H9 (cell line): ENCODE measurements at regions not wholly inside any gene's neighbourhood (a gene's known extent, or its start where the extent isn't known, plus 50 kb on each side); places are given as distances from the start of the nearest gene placed in this dataset.

Source experiments
- DNase-seq: peaks from one replicate; pipeline ENCODE4 v3.0.0-alpha.2; 2017
- H2AFZ ChIP-seq: one replicate; pipeline ENCODE4 v1.6.1; 2013; ENCODE audit warnings: mild to moderate bottlenecking, low read length, control low read depth, moderate library complexity
- H2AK5ac ChIP-seq: 2 replicates; pipeline ENCODE4 v1.6.1; 2013; ENCODE audit warnings: low read length, control low read depth, mixed read lengths; ENCODE audit not compliant: insufficient read length
- H2BK120ac ChIP-seq: one replicate; pipeline ENCODE4 v1.6.1; 2013; ENCODE audit warnings: low read depth, mild to moderate bottlenecking, low read length, control low read depth, inconsistent platforms; ENCODE audit not compliant: poor library complexity, severe bottlenecking
- H2BK12ac ChIP-seq: 2 replicates; pipeline ENCODE4 v1.6.1; 2013; ENCODE audit warnings: low read length, control low read depth, mixed read lengths, low read depth; ENCODE audit not compliant: insufficient read length
- H2BK15ac ChIP-seq: 2 replicates; pipeline ENCODE4 v1.6.1; 2013; ENCODE audit warnings: low read depth, low read length, control low read depth
- H2BK20ac ChIP-seq: one replicate; pipeline ENCODE4 v1.6.1; 2013; ENCODE audit warnings: low read depth, mild to moderate bottlenecking, low read length, control low read depth, inconsistent platforms; ENCODE audit not compliant: poor library complexity, severe bottlenecking
- H2BK5ac ChIP-seq: 2 replicates; pipeline ENCODE4 v1.6.1; 2013; ENCODE audit warnings: low read length, control low read depth, mixed read lengths; ENCODE audit not compliant: insufficient read length
- H3K14ac ChIP-seq: 2 replicates; pipeline ENCODE4 v1.6.1; 2013; ENCODE audit warnings: low read length, control low read depth; ENCODE audit not compliant: insufficient read depth
- H3K18ac ChIP-seq: 2 replicates; pipeline ENCODE4 v1.6.1; 2013; ENCODE audit warnings: low read depth, mild to moderate bottlenecking, mixed read lengths, low read length, control low read depth; ENCODE audit not compliant: insufficient read length
- H3K23ac ChIP-seq: 2 replicates; pipeline ENCODE4 v1.6.1; 2013; ENCODE audit warnings: low read length, control low read depth, mixed read lengths, low read depth; ENCODE audit not compliant: insufficient read length
- H3K23me2 ChIP-seq: 2 replicates; pipeline ENCODE4 v1.6.1; 2013; ENCODE audit warnings: low read depth, mild to moderate bottlenecking, mixed read lengths, low read length, control low read depth; ENCODE audit not compliant: insufficient read length, poor library complexity, severe bottlenecking
- H3K27ac ChIP-seq: 2 replicates; pipeline ENCODE4 v1.5.1; 2013; ENCODE audit warnings: low read length, control low read depth, mixed read lengths, low read depth; ENCODE audit not compliant: insufficient read length
- H3K27me3 ChIP-seq: 2 replicates; pipeline ENCODE4 v1.6.1; 2013; ENCODE audit warnings: low read length, control low read depth, inconsistent platforms; ENCODE audit not compliant: insufficient read depth
- H3K4ac ChIP-seq: 2 replicates; pipeline ENCODE4 v1.6.1; 2013; ENCODE audit warnings: low read depth, mild to moderate bottlenecking, control low read depth, inconsistent platforms, low read length, moderate library complexity
- H3K4me1 ChIP-seq: 2 replicates; pipeline ENCODE4 v1.6.1; 2013; ENCODE audit warnings: low read length, control low read depth, inconsistent platforms; ENCODE audit not compliant: insufficient read depth
- H3K4me2 ChIP-seq: 2 replicates; pipeline ENCODE4 v1.6.1; 2013; ENCODE audit warnings: low read length, control low read depth, mixed read lengths; ENCODE audit not compliant: insufficient read length, insufficient read depth
- H3K56ac ChIP-seq: 2 replicates; pipeline ENCODE4 v1.6.1; 2013; ENCODE audit warnings: low read depth, mild to moderate bottlenecking, mixed read lengths, low read length, control low read depth; ENCODE audit not compliant: insufficient read length
- H3K79me1 ChIP-seq: 2 replicates; pipeline ENCODE4 v1.6.1; 2013; ENCODE audit warnings: low read depth, mild to moderate bottlenecking, moderate library complexity, low read length, control low read depth, inconsistent platforms; ENCODE audit not compliant: insufficient read depth, poor library complexity, severe bottlenecking
- H3K79me2 ChIP-seq: 2 replicates; pipeline ENCODE4 v1.6.1; 2013; ENCODE audit warnings: low read length, control low read depth, inconsistent platforms; ENCODE audit not compliant: insufficient read depth
- H3K9ac ChIP-seq: 2 replicates; pipeline ENCODE4 v1.6.1; 2013; ENCODE audit warnings: low read length, control low read depth, mixed read lengths; ENCODE audit not compliant: insufficient read length; ENCODE audit errors: extremely low read depth
- H3K9me3 ChIP-seq: one replicate; pipeline ENCODE4 v1.6.1; 2013; ENCODE audit warnings: low read depth, low read length, inconsistent platforms; ENCODE audit not compliant: control insufficient read depth
- H3T11ph ChIP-seq: one replicate; pipeline ENCODE4 v1.6.1; 2013; ENCODE audit warnings: mild to moderate bottlenecking, low read length, control low read depth, inconsistent platforms
- H4K20me1 ChIP-seq: one replicate; pipeline ENCODE4 v1.6.1; 2013; ENCODE audit not compliant: control insufficient read depth, insufficient read length, insufficient read depth
- H4K5ac ChIP-seq: 2 replicates; pipeline ENCODE4 v1.6.1; 2013; ENCODE audit warnings: low read depth, mild to moderate bottlenecking, mixed read lengths, low read length, control low read depth; ENCODE audit not compliant: insufficient read length
- H4K8ac ChIP-seq: replicated peaks from 2 replicates; pipeline ENCODE4 v1.6.1; 2013; ENCODE audit warnings: low read length, control low read depth, mixed read lengths, low read depth; ENCODE audit not compliant: insufficient read length
- H4K91ac ChIP-seq: 2 replicates; pipeline ENCODE4 v1.6.1; 2013; ENCODE audit warnings: low read depth, mild to moderate bottlenecking, moderate library complexity, mixed read lengths, low read length, control low read depth; ENCODE audit not compliant: insufficient read length
- H3K27ac Mint-ChIP-seq, 3 experiments: 2 replicates in 2 of 3; 3 replicates in 1 of 3; pipeline ENCODE4 v1.8.0; 2020 to 2021; ENCODE audit warnings: mixed read lengths in 3 of 3, mild to moderate bottlenecking in 1 of 3, moderate library complexity in 1 of 3
- H3K27me3 Mint-ChIP-seq: 2 replicates; pipeline ENCODE4 v1.8.0; 2021; ENCODE audit warnings: low read depth, mild to moderate bottlenecking, moderate library complexity, mixed read lengths
- H3K36me3 Mint-ChIP-seq, 3 experiments: 2 replicates in 2 of 3; 3 replicates in 1 of 3; pipeline ENCODE4 v1.8.0; 2020 to 2021; ENCODE audit warnings: low read depth in 3 of 3, mixed read lengths in 3 of 3; ENCODE audit not compliant: insufficient read depth in 1 of 3
- H3K4me1 Mint-ChIP-seq, 2 experiments: 2 replicates each; pipeline ENCODE4 v1.8.0; 2020; ENCODE audit warnings: mixed read lengths in 2 of 2
- H3K4me3 Mint-ChIP-seq, 2 experiments: 2 replicates in 1 of 2; 3 replicates in 1 of 2; pipeline ENCODE4 v1.8.0; 2020 to 2021; ENCODE audit warnings: mild to moderate bottlenecking in 2 of 2, mixed read lengths in 2 of 2, moderate library complexity in 1 of 2
- H3K9me3 Mint-ChIP-seq, 2 experiments: 2 replicates in 1 of 2; 3 replicates in 1 of 2; pipeline ENCODE4 v1.8.0; 2020; ENCODE audit warnings: mild to moderate bottlenecking in 2 of 2, mixed read lengths in 2 of 2, moderate library complexity in 1 of 2
- WGBS: extraction: QIAGEN DNeasy Blood & Tissue Kit; methylation state at CpG from one replicate; pipeline ENCODE4 v1.1.7; 2013; ENCODE audit warnings: missing lambda C conversion rate, low lambda C conversion rate, mixed read lengths; ENCODE audit not compliant: insufficient read length; ENCODE audit errors: extremely low coverage; 5-methylcytosine and 5-hydroxymethylcytosine counted together
- TF ChIP-seq, protein P1 (sequence below): fragments of 200-600 bp; sonication (generic); conservative IDR thresholded peaks from 3 replicates; pipeline ENCODE4 v1.8.0; 2021; ENCODE audit warnings: antibody characterized with exemption, mild to moderate bottlenecking

DNA sequence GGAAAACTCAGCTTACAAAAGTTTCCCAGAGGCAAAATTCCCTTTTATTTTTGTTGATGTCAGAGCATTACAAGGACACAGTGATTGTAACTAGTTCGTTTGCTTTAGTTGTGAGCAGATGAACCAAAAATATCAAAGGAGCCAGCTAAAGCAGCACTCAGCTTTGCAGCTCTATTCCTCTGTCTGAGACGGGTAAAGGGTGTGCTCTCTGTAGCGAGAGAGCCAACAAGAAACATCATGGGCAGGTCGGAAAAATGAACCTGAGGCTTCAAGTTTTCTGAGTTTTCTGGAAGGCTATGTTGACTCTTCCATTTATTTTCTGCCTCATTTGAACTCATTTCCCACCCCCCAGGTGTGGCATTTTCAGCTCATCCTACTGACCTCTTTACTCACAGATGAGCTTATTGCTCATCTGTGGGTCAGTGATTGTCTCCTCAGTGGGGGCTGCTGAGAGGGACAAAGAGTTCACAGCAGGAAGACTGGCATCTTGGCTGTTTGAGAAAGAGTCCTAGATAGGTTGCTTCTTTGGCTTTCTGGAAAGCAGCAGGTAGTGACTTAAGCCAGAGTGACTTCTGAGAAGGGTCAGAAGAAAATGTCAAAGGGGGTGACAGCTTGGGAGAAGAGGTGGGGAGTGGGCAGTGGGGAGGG is 66.6 kb upstream of the EPC2 start:
- no peak overlapping the region for H3K18ac ChIP-seq
- H2BK12ac ChIP-seq: no peak overlapping the region
- peak; percentile 64 for DNase-seq
- no peaks in the 10 kb centered on the region for H3K23me2 ChIP-seq
- H3K4me1 ChIP-seq: peaks cover 8% of the 10 kb centered on the region; the same call in 1 of the 2 replicates
- no peaks in the 10 kb centered on the region for H3K79me2 ChIP-seq
- peaks cover 68% of the 10 kb centered on the region for H3K27me3 Mint-ChIP-seq
- H4K8ac ChIP-seq: no peak overlapping the region
- no peak overlapping the region for H2BK20ac ChIP-seq
- no peak overlapping the region for H2AFZ ChIP-seq
- no peak overlapping the region for H3K14ac ChIP-seq
- H3K4me3 Mint-ChIP-seq: peak overlapping the region in 1 of 2 experiments; percentile 10; a peak in 2 of 5 replicates
- no peaks in the 10 kb centered on the region for H3K36me3 Mint-ChIP-seq
- no peak overlapping the region for H4K5ac ChIP-seq
- peaks cover 27 to 32% of the 10 kb centered on the region in 2 experiments for H3K4me1 Mint-ChIP-seq
- H3K9me3 ChIP-seq: no peaks in the 10 kb centered on the region
- no peak overlapping the region for H2BK5ac ChIP-seq
- no peak overlapping the region for H3K23ac ChIP-seq
- H2BK120ac ChIP-seq: no peak overlapping the region
- TF ChIP-seq, protein P1, sequence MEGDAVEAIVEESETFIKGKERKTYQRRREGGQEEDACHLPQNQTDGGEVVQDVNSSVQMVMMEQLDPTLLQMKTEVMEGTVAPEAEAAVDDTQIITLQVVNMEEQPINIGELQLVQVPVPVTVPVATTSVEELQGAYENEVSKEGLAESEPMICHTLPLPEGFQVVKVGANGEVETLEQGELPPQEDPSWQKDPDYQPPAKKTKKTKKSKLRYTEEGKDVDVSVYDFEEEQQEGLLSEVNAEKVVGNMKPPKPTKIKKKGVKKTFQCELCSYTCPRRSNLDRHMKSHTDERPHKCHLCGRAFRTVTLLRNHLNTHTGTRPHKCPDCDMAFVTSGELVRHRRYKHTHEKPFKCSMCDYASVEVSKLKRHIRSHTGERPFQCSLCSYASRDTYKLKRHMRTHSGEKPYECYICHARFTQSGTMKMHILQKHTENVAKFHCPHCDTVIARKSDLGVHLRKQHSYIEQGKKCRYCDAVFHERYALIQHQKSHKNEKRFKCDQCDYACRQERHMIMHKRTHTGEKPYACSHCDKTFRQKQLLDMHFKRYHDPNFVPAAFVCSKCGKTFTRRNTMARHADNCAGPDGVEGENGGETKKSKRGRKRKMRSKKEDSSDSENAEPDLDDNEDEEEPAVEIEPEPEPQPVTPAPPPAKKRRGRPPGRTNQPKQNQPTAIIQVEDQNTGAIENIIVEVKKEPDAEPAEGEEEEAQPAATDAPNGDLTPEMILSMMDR: no peak
- no peaks in the 10 kb centered on the region; a peak in 1 of 5 replicates for H3K9me3 Mint-ChIP-seq
- no peak overlapping the region for H2AK5ac ChIP-seq
- no peak overlapping the region for H3K9ac ChIP-seq
- no peak overlapping the region for H3K27ac ChIP-seq
- no peaks in the 10 kb centered on the region for H4K20me1 ChIP-seq
- no peak overlapping the region for H4K91ac ChIP-seq
- H3T11ph ChIP-seq: no peak overlapping the region
- H3K4me2 ChIP-seq: peak overlapping the region; percentile 14
- WGBS: no CpG with 5 or more reads among the region's 4 CpGs
- no peak overlapping the region for H2BK15ac ChIP-seq
- H3K27ac Mint-ChIP-seq: no peak overlapping the region
- no peaks in the 10 kb centered on the region for H3K79me1 ChIP-seq
- H3K56ac ChIP-seq: no peak overlapping the region
- H3K27me3 ChIP-seq: peaks cover 4% of the 10 kb centered on the region; the same call in 1 of the 2 replicates
- H3K4ac ChIP-seq: no peak overlapping the region
